NB4 (cell line): ENCODE measurements at regions not wholly inside any gene's neighbourhood (a gene's known extent, or its start where the extent isn't known, plus 50 kb on each side); places are given as distances from the start of the nearest gene placed in this dataset.

ENCODE experiments used
- DNase-seq: peaks from one replicate; pipeline ENCODE4 v3.0.0; 2010; ENCODE audit warnings: low read depth
- H3K4me3 ChIP-seq: one replicate; pipeline ENCODE4 v1.5.1; 2011; ENCODE audit warnings: mild to moderate bottlenecking, low read depth, low read length, moderate library complexity
- MYC ChIP-seq: IDR thresholded peaks from 2 replicates; pipeline ENCODE4 v1.6.1; 2011; ENCODE audit warnings: low read depth, low read length
- POLR2A ChIP-seq: IDR thresholded peaks from 2 replicates; pipeline ENCODE4 v1.6.1; 2011; ENCODE audit warnings: mild to moderate bottlenecking; ENCODE audit not compliant: insufficient read length; ENCODE audit errors: extremely low read depth
- TF ChIP-seq, protein P1 (sequence below): IDR thresholded peaks from 2 replicates; pipeline ENCODE4 v1.6.1; 2011; ENCODE audit warnings: low read depth, low read length
- TF ChIP-seq, protein P2 (sequence below): IDR thresholded peaks from one replicate; pipeline ENCODE4 v1.5.1; 2012; ENCODE audit warnings: low read depth, low read length

DNA sequence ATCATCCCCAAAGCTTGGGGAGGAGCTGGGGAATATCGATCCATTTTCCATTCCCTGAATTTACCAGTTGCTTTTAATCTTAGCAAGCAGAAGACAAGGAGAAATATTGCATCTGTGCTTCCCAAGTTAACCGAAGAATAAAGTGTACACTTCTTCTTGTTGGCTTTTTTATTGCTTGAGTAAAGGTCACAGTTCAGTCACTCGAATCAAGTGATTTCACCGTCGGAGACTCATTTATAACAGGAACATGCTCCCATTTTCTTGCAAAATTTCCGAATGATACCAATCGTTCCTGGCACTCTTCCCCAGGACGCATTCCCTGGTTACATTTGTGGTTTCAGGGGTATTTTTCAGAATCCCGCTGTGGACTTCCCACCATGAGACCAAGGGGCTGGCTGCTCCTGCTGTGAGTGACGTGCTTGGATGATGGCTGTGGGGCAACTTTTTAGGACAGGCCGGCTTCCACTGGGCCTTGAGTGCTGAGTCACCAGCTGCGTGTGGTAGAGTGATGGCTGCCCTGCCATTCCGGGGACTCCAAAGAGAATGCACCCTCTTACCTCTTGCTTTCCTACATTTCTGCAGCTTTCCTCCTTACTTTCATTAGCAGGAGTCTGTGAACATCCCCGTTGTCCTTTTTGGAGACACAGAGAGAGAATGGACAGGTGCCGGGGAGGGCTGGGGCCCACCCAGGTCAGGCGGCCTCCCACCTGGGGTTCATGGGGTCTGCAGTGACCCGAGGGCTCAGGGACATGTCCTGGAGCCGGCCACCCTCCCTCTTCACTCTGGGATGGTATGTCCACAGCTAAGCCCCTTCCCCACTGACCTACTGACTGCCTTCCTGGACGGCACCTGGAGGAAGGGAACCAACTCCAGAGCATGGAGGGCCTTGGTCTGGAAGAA, 60.7 kb upstream of the HDAC4 start:
- TF ChIP-seq MYC (no peak), POLR2A (no peak)
- TF ChIP-seq, protein P1, sequence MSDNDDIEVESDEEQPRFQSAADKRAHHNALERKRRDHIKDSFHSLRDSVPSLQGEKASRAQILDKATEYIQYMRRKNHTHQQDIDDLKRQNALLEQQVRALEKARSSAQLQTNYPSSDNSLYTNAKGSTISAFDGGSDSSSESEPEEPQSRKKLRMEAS = no peak
- TF ChIP-seq, protein P2, sequence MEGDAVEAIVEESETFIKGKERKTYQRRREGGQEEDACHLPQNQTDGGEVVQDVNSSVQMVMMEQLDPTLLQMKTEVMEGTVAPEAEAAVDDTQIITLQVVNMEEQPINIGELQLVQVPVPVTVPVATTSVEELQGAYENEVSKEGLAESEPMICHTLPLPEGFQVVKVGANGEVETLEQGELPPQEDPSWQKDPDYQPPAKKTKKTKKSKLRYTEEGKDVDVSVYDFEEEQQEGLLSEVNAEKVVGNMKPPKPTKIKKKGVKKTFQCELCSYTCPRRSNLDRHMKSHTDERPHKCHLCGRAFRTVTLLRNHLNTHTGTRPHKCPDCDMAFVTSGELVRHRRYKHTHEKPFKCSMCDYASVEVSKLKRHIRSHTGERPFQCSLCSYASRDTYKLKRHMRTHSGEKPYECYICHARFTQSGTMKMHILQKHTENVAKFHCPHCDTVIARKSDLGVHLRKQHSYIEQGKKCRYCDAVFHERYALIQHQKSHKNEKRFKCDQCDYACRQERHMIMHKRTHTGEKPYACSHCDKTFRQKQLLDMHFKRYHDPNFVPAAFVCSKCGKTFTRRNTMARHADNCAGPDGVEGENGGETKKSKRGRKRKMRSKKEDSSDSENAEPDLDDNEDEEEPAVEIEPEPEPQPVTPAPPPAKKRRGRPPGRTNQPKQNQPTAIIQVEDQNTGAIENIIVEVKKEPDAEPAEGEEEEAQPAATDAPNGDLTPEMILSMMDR = no peak
- no peak overlapping the region for H3K4me3 ChIP-seq
- DNase-seq = no peak

DNA sequence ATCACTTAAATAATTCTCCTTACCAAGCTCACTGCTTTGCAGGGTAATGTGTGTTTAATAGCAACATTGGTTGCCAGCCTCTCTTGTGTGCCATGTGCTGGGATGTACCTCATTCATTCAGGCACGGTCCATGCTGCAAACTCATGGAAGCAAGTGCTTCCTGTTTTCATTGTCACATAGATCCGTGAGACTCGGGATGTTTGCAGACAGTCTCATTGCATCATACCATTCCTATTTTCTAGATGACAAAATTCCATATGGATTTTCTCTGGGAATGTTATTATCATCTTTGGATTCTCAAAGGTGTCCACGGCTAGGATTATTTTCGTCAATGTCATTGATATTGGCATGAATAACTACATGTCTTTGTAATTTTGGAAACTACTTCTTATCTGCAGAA, 60.0 kb upstream of the HDAC4 start:
- no peak for DNase-seq

DNA sequence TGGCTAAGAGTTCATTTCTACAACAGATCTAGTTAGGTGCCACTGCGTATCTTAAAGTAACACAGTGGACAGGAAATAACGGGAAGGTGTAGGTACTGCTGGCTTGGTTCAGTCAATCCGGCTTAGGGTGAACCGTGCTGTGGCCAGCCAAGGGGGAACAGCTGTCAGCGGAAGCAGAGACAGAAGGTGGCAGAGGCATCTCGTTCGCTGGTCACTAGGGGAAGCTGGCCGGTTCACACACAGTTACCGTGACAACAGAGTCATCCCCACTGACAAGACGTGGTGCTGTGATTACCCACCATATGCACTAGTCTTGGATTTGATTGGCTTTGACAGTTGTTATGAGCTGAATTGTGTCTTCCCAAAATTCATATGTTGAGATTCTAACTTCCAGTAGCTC, 58.8 kb upstream of the HDAC4 start:
- no peak for DNase-seq
- TF ChIP-seq, protein P2 = no peak
- TF ChIP-seq, protein P1 = no peak
- no peak for TF ChIP-seq MYC
- no peak overlapping the region for H3K4me3 ChIP-seq

More for the DNA sequence above, 60.0 kb upstream of the HDAC4 start:
- H3K4me3 ChIP-seq = no peak overlapping the region
- TF ChIP-seq, protein P2 = no peak
- TF ChIP-seq, protein P1 = no peak
- no peak for TF ChIP-seq POLR2A
- no peak for TF ChIP-seq MYC

DNA sequence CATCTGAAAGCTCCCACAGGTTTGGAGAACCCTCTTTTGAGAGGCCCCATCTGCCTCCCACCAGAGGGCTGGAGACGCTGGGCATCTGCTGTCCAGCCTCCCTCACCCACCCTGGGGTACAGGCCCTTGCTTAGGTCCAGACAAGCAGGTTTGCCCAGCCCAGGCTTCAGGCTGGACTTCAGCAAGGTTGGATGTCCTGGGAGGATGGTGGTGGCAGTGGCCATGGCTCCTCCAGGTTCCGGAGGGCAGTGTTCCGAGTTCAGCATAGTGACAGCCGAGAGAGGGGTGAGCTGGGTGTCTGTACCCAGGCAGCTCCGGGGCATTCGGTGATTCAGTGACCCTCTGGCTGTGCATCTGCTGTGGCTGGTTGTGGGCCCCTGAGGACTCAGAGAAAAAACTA, 58.2 kb upstream of the HDAC4 start:
- TF ChIP-seq, protein P1 = no peak
- TF ChIP-seq, protein P2 = no peak
- DNase-seq = no peak
- H3K4me3 ChIP-seq = no peak overlapping the region

DNA sequence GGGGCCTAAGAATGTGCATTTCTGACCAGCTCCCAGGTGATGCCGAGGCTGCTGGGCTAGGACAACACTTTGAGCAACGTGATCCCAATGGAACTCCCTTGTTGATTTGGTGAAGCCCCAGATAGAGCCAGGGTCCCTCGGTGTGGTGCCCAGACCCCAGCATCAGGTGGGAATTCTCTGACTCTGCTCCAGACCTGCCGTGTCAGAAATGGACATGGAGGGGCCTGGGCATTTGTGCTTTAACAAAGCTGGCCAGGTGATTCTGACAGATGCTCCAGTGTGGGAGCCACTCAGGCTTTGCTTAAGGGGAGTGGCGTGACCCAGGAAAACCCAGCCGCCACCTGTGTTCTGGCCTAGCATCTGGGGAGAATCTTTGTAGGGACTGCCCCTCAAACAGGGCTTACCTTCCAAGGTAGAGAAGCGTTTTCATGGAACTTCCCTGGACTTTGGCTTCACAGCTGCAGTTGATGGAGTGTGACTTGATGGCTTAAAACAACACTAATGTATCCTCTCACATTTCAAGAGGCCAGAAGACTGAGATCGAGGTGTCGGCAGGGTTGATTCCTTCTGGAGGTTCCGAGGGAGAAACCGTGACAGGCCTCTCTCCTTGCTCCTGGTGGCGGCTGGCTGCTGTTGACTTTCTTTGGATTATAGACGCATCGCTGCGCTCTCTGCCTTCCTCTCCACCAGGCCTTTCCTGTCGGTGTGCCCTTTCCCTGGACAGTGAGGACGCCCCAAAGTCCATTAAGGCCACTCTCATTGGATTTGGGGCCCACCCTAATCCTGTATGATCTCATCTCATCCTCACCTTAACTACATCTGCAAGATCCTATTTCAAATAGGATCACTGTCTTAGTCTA, 57.0 kb upstream of the HDAC4 start:
- no peak for DNase-seq
- TF ChIP-seq, protein P2 = no peak
- TF ChIP-seq MYC (no peak), POLR2A (no peak)
- TF ChIP-seq, protein P1 = no peak
- no peak overlapping the region for H3K4me3 ChIP-seq
